Spleen (tissue), 7 donors: ENCODE measurements at regions not wholly inside any gene's neighbourhood (a gene's known extent, or its start where the extent isn't known, plus 50 kb on each side); places are given as distances from the start of the nearest gene placed in this dataset.

ENCODE experiments used
- CTCF ChIP-seq, 11 experiments: fragments of 200-600 bp in 7 of 11; fragments of 450-650 bp in 4 of 11; sonication (generic) in 4 of 11; IDR thresholded peaks in 8 of 11; conservative IDR thresholded peaks in 3 of 11; 1 replicate in 7 of 11; 2 replicates in 4 of 11; pipeline versions ENCODE4 v1.4.0 to v1.8.0; 2016 to 2021; ENCODE audit warnings: antibody characterized with exemption in 11 of 11, inconsistent platforms in 4 of 11, mild to moderate bottlenecking in 1 of 11
- POLR2A ChIP-seq, 3 donors: fragments of 450-650 bp; IDR thresholded peaks; one replicate each; pipeline ENCODE4 v1.5.1; 2017; ENCODE audit warnings: antibody characterized with exemption in 3 of 3, mild to moderate bottlenecking in 1 of 3
- POLR2AphosphoS5 ChIP-seq, 3 donors: sonication (generic); formaldehyde crosslinking; IDR thresholded peaks; one replicate each; pipeline ENCODE4 v1.5.1; 2017; ENCODE audit warnings: antibody characterized with exemption in 3 of 3
- donor health status: DM: no; HTN: no; CAD: no; lungs with moderate emphysema.
- donor health status: DM: no; HTN: no; CAD: no.
- donor health status: DM: no; HTN: no; CAD: no.

GRCh38 chr5:5787373-5787772, 364.9 kb downstream of the ICE1 start:
- no peak for TF ChIP-seq CTCF (IDR thresholded peaks at IDR 0.05 in 8 of 11, conservative IDR thresholded peaks at IDR 0.05 in 3 of 11)
- no peak for TF ChIP-seq POLR2A (IDR thresholded peaks at IDR 0.05)
- no peak for TF ChIP-seq POLR2AphosphoS5 (IDR thresholded peaks at IDR 0.05)
